K562 (cell line): ENCODE measurements at regions not wholly inside any gene's neighbourhood (a gene's known extent, or its start where the extent isn't known, plus 50 kb on each side); places are given as distances from the start of the nearest gene placed in this dataset.

Experiments used
- ATAC-seq: fragments of 200-7000 bp; cut with Tn5 transposase; 3 replicates; pipeline ENCODE4 v1.9.1; 2020; ENCODE audit warnings: moderate library complexity
- BruUV-seq: library from RNA; stranded (reverse); fragments of 400-500 nt; replicated peaks from 2 replicates; lab custom pipeline; 2021; lab: Mats Ljungman, UMichigan
- CTCF ChIA-PET: fragments of 300-600 bp; formaldehyde crosslinking; extraction: SDS; loops from one replicate; lab custom pipeline; 2021; ENCODE audit warnings: low intra/inter-chr PET ratio; lab: Yijun Ruan, JAX
- POLR2A ChIA-PET: fragments of 300-600, 350-650 bp; sonication (Branson Sonifier 250); formaldehyde crosslinking; extraction: SDS; loops from one replicate; lab custom pipeline; 2021; ENCODE audit warnings: antibody characterized with exemption, inconsistent platforms; lab: Yijun Ruan, JAX
- DNase-seq, 4 experiments: peaks; one replicate each; pipeline versions ENCODE4 v3.0.0 to v3.0.0-alpha.2; 2011 to 2018; ENCODE audit warnings: low spot score in 3 of 4, mixed read lengths in 3 of 4; ENCODE audit errors: extremely low read depth in 1 of 4
- FAIRE-seq: peaks from 2 replicates; lab custom pipeline; 2011; peaks lifted over from hg19 to GRCh38; lab: Jason Lieb, UNC
- H2AFZ ChIP-seq: 2 replicates; pipeline ENCODE4 v1.6.0; 2011; ENCODE audit warnings: low read depth, low read length, control low read depth, inconsistent platforms
- H3K27ac ChIP-seq: fragments of 200-600 bp; 3 replicates; pipeline ENCODE4 v1.8.0; 2011; ENCODE audit warnings: low read depth, mild to moderate bottlenecking, control low read depth, inconsistent platforms, low read length, moderate library complexity, mixed read lengths; ENCODE audit errors: extremely low read depth
- H3K27me3 ChIP-seq, 2 experiments: fragments of 300-600 bp in 1 of 2; 2 replicates in 1 of 2; 3 replicates in 1 of 2; pipeline versions ENCODE4 v1.6.0 to v1.8.0; 2011; ENCODE audit warnings: inconsistent platforms in 2 of 2, low read length in 2 of 2, mild to moderate bottlenecking in 1 of 2, mixed read lengths in 1 of 2, moderate library complexity in 1 of 2; ENCODE audit not compliant: control insufficient read depth in 2 of 2, insufficient read depth in 2 of 2
- H3K36me3 ChIP-seq: fragments of 300-600 bp; 3 replicates; pipeline ENCODE4 v1.8.0; 2011; ENCODE audit warnings: mild to moderate bottlenecking, low read length, inconsistent platforms; ENCODE audit not compliant: control insufficient read depth, insufficient read depth
- H3K4me1 ChIP-seq, 2 experiments: fragments of 200-600 bp in 1 of 2; replicated peaks in 1 of 2; 2 replicates in 1 of 2; 3 replicates in 1 of 2; pipeline versions ENCODE4 v1.5.1 to v1.8.0; 2011; ENCODE audit warnings: inconsistent platforms in 2 of 2, low read length in 2 of 2, mild to moderate bottlenecking in 1 of 2, mixed read lengths in 1 of 2, moderate library complexity in 1 of 2; ENCODE audit not compliant: control insufficient read depth in 2 of 2, insufficient read depth in 2 of 2
- H3K4me2 ChIP-seq: 2 replicates; pipeline ENCODE4 v1.6.1; 2011; ENCODE audit warnings: low read length, control low read depth, inconsistent platforms, mixed read lengths; ENCODE audit not compliant: insufficient read depth
- H3K4me3 ChIP-seq: fragments of 200-600 bp; sonication (generic), shearing (Covaris generic); 2 replicates; pipeline ENCODE4 v1.5.1; 2016; ENCODE audit warnings: control low read depth, inconsistent platforms
- H3K79me2 ChIP-seq: fragments of 200-600 bp; 3 replicates; pipeline ENCODE4 v1.8.0; 2011; ENCODE audit warnings: low read length, inconsistent platforms; ENCODE audit not compliant: control insufficient read depth, insufficient read depth
- H3K9ac ChIP-seq, 2 experiments: 2 replicates each; pipeline versions ENCODE4 v1.6.0 to v1.6.1; 2011; ENCODE audit warnings: low read depth in 2 of 2, low read length in 2 of 2, control low read depth in 1 of 2, inconsistent platforms in 1 of 2, mild to moderate bottlenecking in 1 of 2, mixed read lengths in 1 of 2; ENCODE audit not compliant: insufficient read depth in 1 of 2
- H3K9me1 ChIP-seq: one replicate; pipeline ENCODE4 v1.6.0; 2011; ENCODE audit warnings: inconsistent platforms, mild to moderate bottlenecking, low read length, moderate library complexity; ENCODE audit not compliant: control insufficient read depth, insufficient read depth
- H3K9me3 ChIP-seq: replicated peaks from 2 replicates; pipeline ENCODE4 v1.5.1; 2011; ENCODE audit warnings: low read depth, low read length, inconsistent platforms; ENCODE audit not compliant: control insufficient read depth, insufficient read depth
- H4K20me1 ChIP-seq: replicated peaks from 2 replicates; pipeline ENCODE4 v1.6.1; 2011; ENCODE audit warnings: low read length, inconsistent platforms, mixed read lengths; ENCODE audit not compliant: control insufficient read depth, insufficient read depth
- DDX20 ChIP-seq: fragments of 450-650 bp; IDR thresholded peaks from 2 replicates; pipeline ENCODE4 v1.6.1; 2016; ENCODE audit warnings: missing genetic modification characterization, low read depth, mild to moderate bottlenecking, missing compliant biosample characterization, moderate library complexity
- HINFP ChIP-seq: fragments of 450-650 bp; conservative IDR thresholded peaks from 2 replicates; pipeline ENCODE4 v1.6.1; 2016; ENCODE audit warnings: missing genetic modification characterization, low read depth, mild to moderate bottlenecking, control low read depth, missing compliant biosample characterization
- LEF1 ChIP-seq: fragments of 450-650 bp; IDR thresholded peaks from 2 replicates; pipeline ENCODE4 v1.6.1; 2016; ENCODE audit warnings: mild to moderate bottlenecking
- PHF21A ChIP-seq: fragments of 450-650 bp; IDR thresholded peaks from 2 replicates; pipeline ENCODE4 v1.6.1; 2017; ENCODE audit warnings: low read depth, borderline replicate concordance
- POLR2AphosphoS5 ChIP-seq: IDR thresholded peaks from 2 replicates; pipeline ENCODE4 v1.6.1; 2011; ENCODE audit warnings: mild to moderate bottlenecking, low read depth, low read length, moderate library complexity; ENCODE audit not compliant: control insufficient read depth, insufficient read depth
- POLR2G ChIP-seq: fragments of 200-400 bp; formaldehyde crosslinking; IDR thresholded peaks from 2 replicates; pipeline ENCODE4 v1.6.1; 2017; ENCODE audit warnings: low read depth, mild to moderate bottlenecking, antibody characterized with exemption, low read length, moderate library complexity
- SMARCC2 ChIP-seq: fragments of 450-650 bp; IDR thresholded peaks from 2 replicates; pipeline ENCODE4 v1.6.1; 2017; ENCODE audit warnings: antibody characterized with exemption, moderate library complexity, mild to moderate bottlenecking, low read depth
- SRSF7 ChIP-seq: fragments of 200-400 bp; formaldehyde crosslinking; optimal IDR thresholded peaks from 2 replicates; pipeline ENCODE3; 2017; ENCODE audit warnings: mild to moderate bottlenecking, low read depth, low read length
- ZNF407 ChIP-seq: fragments of 450-650 bp; IDR thresholded peaks from 2 replicates; pipeline ENCODE4 v1.6.1; 2016; ENCODE audit warnings: low read depth
- ZNF449 ChIP-seq: fragments of 250-450 bp; sonication (Bioruptor Pico); IDR thresholded peaks from 2 replicates; pipeline ENCODE4 v1.8.0; 2022; ENCODE audit warnings: moderate library complexity, mild to moderate bottlenecking, inconsistent platforms
- WGBS: fragments of 100-300 bp; shearing (Covaris generic); methylation state at CpG from one replicate; pipeline ENCODE4 v1.1.6; 2016; ENCODE audit warnings: low coverage, mixed read lengths; ENCODE audit not compliant: insufficient coverage; ENCODE audit errors: missing lambda C conversion rate; 5-methylcytosine and 5-hydroxymethylcytosine counted together
- in situ Hi-C: fragments of 300-500 bp; cut with MboI; formaldehyde crosslinking; loops from 4 replicates; pipeline ENCODE4 v1.15.0; 2018; ENCODE audit warnings: inconsistent platforms, mixed read lengths
- intact Hi-C: fragments of 100-400 bp; cut with micrococcal nuclease; formaldehyde crosslinking; loops from 2 replicates; pipeline ENCODE4 v1.14.2; 2022

- Histone ChIP-seq H3K36me3 (no peaks in the 10 kb centered on the region), H3K9me1 (no peaks in the 10 kb centered on the region), H3K4me1 (no peaks in the 10 kb centered on the region), H4K20me1 (no peaks in the 10 kb centered on the region), H3K79me2 (no peaks in the 10 kb centered on the region), H3K27ac (no peak overlapping the region), H3K4me2 (no peak overlapping the region), H3K4me3 (no peak overlapping the region), H3K9ac (no peak overlapping the region), H3K27me3 (no peaks in the 10 kb centered on the region), H2AFZ (no peak overlapping the region), H3K9me3 (no peaks in the 10 kb centered on the region; the same call in 1 of the 2 replicates)
- in situ Hi-C loops (no loop called here), intact Hi-C loops (no loop called here)
- no TSS peak for BruUV-seq
- ChIA-PET POLR2A (no interaction called here), CTCF (no interaction called here)
- ATAC-seq (no peak), FAIRE-seq (no peak), DNase-seq (no peak)
- WGBS = 5% methylated on average over 5 of the region's 5 CpGs
- TF ChIP-seq ZNF449 (CRISPR knock-in tag) (no peak), LEF1 (no peak), DDX20 (tag) (no peak), SRSF7 (no peak), ZNF407 (no peak), POLR2G (no peak), HINFP (tag) (no peak), POLR2AphosphoS5 (no peak), PHF21A (no peak), SMARCC2 (no peak)
These were observed 444.0 kb downstream of the PTPRC start for GRCh38 chr1:199082778-199083389.
